ENCODE measurements at regions not wholly inside any gene's neighbourhood (a gene's known extent, or its start where the extent isn't known, plus 50 kb on each side); places are given as distances from the start of the nearest gene placed in this dataset.

GRCh38 chr11:19472679-19473078 is 231.9 kb upstream of the E2F8 start:
- DNase-seq (ENCODE audit: low read depth in 3 of 3): no peak

- no peak for DNase-seq (ENCODE audit: low read depth in 3 of 3)
These were observed 227.2 kb upstream of the E2F8 start for GRCh38 chr11:19467904-19468303.

- no peak for DNase-seq (ENCODE audit: low read depth in 3 of 3)
These were observed 225.6 kb upstream of the E2F8 start for GRCh38 chr11:19466314-19466713.

- no peak for DNase-seq (ENCODE audit: low read depth in 3 of 3)
These were observed 223.2 kb upstream of the E2F8 start for GRCh38 chr11:19463976-19464375.

GRCh38 chr11:19460718-19461405 is 220.1 kb upstream of the E2F8 start:
- DNase-seq (ENCODE audit: low read depth in 3 of 3): no peak

DNA sequence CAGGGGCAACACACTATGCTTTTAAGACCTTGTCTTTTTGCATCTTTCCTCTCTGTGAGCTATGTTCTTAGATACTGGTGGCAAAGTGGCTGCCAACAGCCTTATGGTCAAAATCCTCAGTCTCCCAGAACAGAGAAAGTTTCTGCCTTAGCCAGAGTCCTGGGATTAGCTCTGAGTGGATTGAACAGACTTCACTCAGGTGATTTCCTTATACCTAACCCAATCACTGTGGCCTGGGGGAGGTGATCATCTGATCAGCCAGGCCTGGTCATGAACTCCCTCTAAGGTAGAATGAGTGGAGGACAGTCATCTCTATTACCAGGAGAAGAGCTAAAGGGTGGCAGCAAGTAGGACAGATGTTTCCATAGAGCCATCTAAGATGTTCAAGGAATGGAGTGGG is 218.5 kb upstream of the E2F8 start:
- DNase-seq (ENCODE audit: low read depth in 3 of 3): no peak

DNA sequence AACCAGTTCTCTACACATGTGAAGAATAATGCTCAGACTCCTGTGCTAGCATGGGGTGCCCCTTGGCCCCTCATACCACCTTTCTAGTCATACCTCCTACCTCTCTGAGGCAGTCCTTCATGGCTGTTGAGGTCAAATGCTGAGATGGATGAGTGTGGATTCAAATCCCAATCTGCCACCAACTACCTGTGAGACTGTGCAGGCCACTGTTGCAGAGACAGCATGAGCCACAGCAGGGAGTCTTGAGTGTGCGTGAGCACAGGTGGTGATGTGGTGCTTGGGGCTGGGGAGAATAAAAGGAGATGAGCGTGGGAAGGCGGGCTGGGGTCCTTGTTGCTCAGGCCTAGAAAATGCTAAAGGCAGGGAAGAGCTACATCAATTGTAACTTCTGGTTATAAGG is 218.0 kb upstream of the E2F8 start:
- DNase-seq (ENCODE audit: low read depth in 3 of 3): no peak

DNA sequence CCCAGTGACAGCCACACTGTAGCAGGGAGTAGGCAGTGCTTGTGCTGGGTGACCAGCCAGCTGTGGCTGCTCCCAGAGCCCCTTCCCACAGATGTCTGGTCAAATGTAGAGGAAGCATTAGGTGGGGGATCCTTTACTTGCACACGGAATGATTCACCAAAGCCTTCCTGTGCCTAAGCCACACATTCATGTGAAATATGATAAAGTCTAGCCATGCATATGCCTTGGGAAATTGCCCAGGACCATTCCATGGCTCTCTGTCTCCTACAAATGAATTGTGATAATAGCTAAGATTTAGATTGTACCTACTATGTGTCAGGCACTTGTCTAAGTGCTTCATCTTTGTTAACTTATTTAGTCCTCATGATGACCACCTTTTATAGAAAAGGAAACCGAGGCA is 217.5 kb upstream of the E2F8 start:
- DNase-seq (ENCODE audit: low read depth in 3 of 3): no peak

DNA sequence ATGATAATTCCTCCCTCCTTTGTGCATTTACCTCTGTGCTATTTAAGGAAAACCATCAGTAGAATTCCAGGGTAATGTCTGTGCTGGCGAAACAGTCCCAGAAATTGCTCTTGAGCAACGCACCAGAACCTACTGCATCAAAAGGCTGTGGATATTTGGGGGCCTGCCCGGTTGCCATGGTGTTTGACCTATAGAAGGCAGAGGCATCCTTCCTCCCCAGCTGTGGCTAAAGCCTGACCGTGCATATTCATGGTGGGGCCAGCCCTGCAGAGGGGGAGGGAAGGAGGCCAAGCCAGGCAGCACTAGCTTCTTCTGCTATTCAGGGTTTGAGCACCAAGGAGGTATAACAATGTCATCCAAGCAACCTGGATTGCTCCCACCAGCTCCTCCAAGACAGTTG is 215.0 kb upstream of the E2F8 start:
- DNase-seq (ENCODE audit: low read depth in 3 of 3): no peak

- DNase-seq (ENCODE audit: low read depth in 3 of 3): no peak
These were observed 213.0 kb upstream of the E2F8 start for GRCh38 chr11:19453651-19454257.

- no peak for DNase-seq (ENCODE audit: low read depth in 3 of 3)
These were observed 210.9 kb upstream of the E2F8 start for GRCh38 chr11:19451609-19452008.

GRCh38 chr11:19450282-19450681 is 209.5 kb upstream of the E2F8 start:
- no peak for DNase-seq (ENCODE audit: low read depth in 3 of 3)

GRCh38 chr11:19448651-19449050 is 207.9 kb upstream of the E2F8 start:
- no peak for DNase-seq (ENCODE audit: low read depth in 3 of 3)

- DNase-seq (ENCODE audit: low read depth in 3 of 3): no peak
These were observed 206.4 kb upstream of the E2F8 start for GRCh38 chr11:19447150-19447566.

GRCh38 chr11:19445771-19446170 is 205.0 kb upstream of the E2F8 start:
- DNase-seq (ENCODE audit: low read depth in 3 of 3): no peak

DNA sequence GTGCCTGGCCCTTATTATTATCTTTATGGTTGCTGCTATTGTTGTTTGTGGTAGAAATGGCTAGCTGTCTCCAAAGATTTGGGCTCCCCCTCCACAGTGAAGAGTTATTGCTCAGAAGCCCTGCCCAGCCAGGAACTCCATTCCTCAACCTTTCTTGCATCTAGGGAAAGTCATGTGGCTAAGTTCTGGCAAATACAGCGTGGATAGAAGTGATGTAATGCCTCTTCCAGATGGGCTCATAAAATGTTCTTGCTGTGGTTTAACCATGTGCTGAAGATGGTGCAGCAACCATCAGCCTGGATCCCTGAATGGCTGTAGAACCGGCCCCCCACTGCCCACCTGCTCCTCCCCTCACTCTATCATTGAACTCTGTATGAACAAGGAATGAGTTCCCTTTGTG is 203.5 kb upstream of the E2F8 start:
- no peak for DNase-seq (ENCODE audit: low read depth in 3 of 3)

DNA sequence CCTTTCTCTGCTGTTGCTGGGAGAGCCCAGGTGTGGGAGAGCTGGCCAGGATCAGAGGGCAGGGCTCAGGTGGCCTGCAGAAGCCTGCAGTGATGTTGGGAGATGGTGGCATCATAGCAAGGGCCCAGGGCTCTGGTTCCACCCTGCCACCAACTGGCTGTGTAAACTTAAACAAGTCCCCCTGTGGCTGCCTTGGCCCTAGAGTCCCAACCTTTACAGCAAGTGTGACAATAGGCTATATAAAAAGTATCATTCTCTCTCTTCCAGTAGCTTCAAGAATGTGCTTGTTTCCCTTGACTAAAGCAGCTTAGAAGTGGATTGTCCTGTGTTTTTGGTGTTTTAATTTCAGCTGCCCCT is 201.8 kb upstream of the E2F8 start:
- DNase-seq (ENCODE audit: low read depth in 3 of 3): no peak

- no peak for DNase-seq (ENCODE audit: low read depth in 3 of 3)
These were observed 201.2 kb upstream of the E2F8 start for GRCh38 chr11:19441752-19442553.

- DNase-seq (ENCODE audit: low read depth in 3 of 3): no peak
These were observed 200.5 kb upstream of the E2F8 start for GRCh38 chr11:19441288-19441687.

- no peak for DNase-seq (ENCODE audit: low read depth in 3 of 3)
These were observed 197.0 kb upstream of the E2F8 start for GRCh38 chr11:19437760-19438159.

DNA sequence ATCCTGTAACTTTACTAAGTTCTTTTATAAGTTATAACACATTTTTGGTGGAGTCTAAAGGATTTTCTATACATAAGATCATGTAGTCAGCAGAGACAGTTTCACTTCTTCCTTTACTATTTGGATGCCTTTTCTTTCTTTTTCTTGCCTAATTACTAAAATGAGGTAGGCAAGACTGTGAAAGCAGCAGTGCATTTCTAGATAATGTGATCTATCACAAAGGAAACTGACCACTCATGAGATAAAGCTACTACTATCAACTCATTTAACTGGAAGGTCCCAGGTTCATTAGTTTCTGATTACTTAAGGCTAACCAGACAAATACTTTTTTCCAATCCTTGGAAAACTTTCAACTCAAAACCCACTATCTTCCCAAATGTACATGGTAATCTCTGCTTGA is 196.2 kb upstream of the E2F8 start:
- no peak for DNase-seq (ENCODE audit: low read depth in 3 of 3)

- DNase-seq (ENCODE audit: low read depth in 3 of 3): no peak
These were observed 194.7 kb upstream of the E2F8 start for GRCh38 chr11:19435306-19435989.

GRCh38 chr11:19433791-19434190 is 193.0 kb upstream of the E2F8 start:
- DNase-seq (ENCODE audit: low read depth in 3 of 3): no peak

Measured in stimulated activated CD4-positive, alpha-beta T cell treated with anti-CD3 and anti-CD28 coated beads, TNF-alpha, amount 100 ng/mL, for 4 hours (primary cell).